ENCODE measurements at regions not wholly inside any gene's neighbourhood (a gene's known extent, or its start where the extent isn't known, plus 50 kb on each side); places are given as distances from the start of the nearest gene placed in this dataset.

- DNase-seq (ENCODE audit: low read depth in 1 of 2, low spot score in 2 of 2), result no peak
- Histone ChIP-seq H3K36me3 (no peaks in the 10 kb centered on the region), H3K4me1 (replicated peaks) (no peaks in the 10 kb centered on the region), H3K9me3 (replicated peaks) (no peaks in the 10 kb centered on the region), H3K4me3 (no peak overlapping the region), H3K27ac (no peak overlapping the region), H3K27me3 (replicated peaks) (no peaks in the 10 kb centered on the region)
Observed at GRCh38 chrX:131763674-131764073, 219.8 kb downstream of the OR13H1 start.

GRCh38 chrX:131764216-131764615 lies 220.3 kb downstream of the OR13H1 start:
- no peak overlapping the region for H3K27ac ChIP-seq
- DNase-seq (ENCODE audit: low read depth in 1 of 2, low spot score in 2 of 2), result no peak

GRCh38 chrX:131778269-131779218 lies 234.7 kb downstream of the OR13H1 start:
- H3K4me1 ChIP-seq (replicated peaks), result no peaks in the 10 kb centered on the region

More at GRCh38 chrX:131764216-131764615, 220.3 kb downstream of the OR13H1 start:
- H3K4me3 ChIP-seq, result no peak overlapping the region
- no peaks in the 10 kb centered on the region for H3K27me3 ChIP-seq (replicated peaks)
- no peaks in the 10 kb centered on the region for H3K9me3 ChIP-seq (replicated peaks)
- H3K36me3 ChIP-seq, result no peaks in the 10 kb centered on the region
- no peaks in the 10 kb centered on the region for H3K4me1 ChIP-seq (replicated peaks)

GRCh38 chrX:131779306-131779705 lies 235.4 kb downstream of the OR13H1 start:
- Histone ChIP-seq H3K36me3 (no peaks in the 10 kb centered on the region), H3K4me1 (replicated peaks) (no peaks in the 10 kb centered on the region), H3K9me3 (replicated peaks) (no peaks in the 10 kb centered on the region), H3K27ac (no peak overlapping the region), H3K4me3 (no peak overlapping the region), H3K27me3 (replicated peaks) (no peaks in the 10 kb centered on the region)
- DNase-seq (ENCODE audit: low read depth in 1 of 2, low spot score in 2 of 2), result no peak

More at GRCh38 chrX:131778269-131779218, 234.7 kb downstream of the OR13H1 start:
- H3K4me3 ChIP-seq, result no peak overlapping the region
- no peaks in the 10 kb centered on the region for H3K27me3 ChIP-seq (replicated peaks)
- H3K9me3 ChIP-seq (replicated peaks), result no peaks in the 10 kb centered on the region
- no peak overlapping the region for H3K27ac ChIP-seq
- no peak for DNase-seq (ENCODE audit: low read depth in 1 of 2, low spot score in 2 of 2)
- no peaks in the 10 kb centered on the region for H3K36me3 ChIP-seq

GRCh38 chrX:131779741-131780140 lies 235.9 kb downstream of the OR13H1 start:
- H3K27me3 ChIP-seq (replicated peaks), result no peaks in the 10 kb centered on the region
- no peak overlapping the region for H3K4me3 ChIP-seq
- no peaks in the 10 kb centered on the region for H3K4me1 ChIP-seq (replicated peaks)
- H3K9me3 ChIP-seq (replicated peaks), result no peaks in the 10 kb centered on the region
- no peak for DNase-seq (ENCODE audit: low read depth in 1 of 2, low spot score in 2 of 2)
- no peaks in the 10 kb centered on the region for H3K36me3 ChIP-seq
- no peak overlapping the region for H3K27ac ChIP-seq

- no peak overlapping the region for H3K27ac ChIP-seq
- H3K36me3 ChIP-seq, result no peaks in the 10 kb centered on the region
- no peak for DNase-seq (ENCODE audit: low read depth in 1 of 2, low spot score in 2 of 2)
- H3K4me3 ChIP-seq, result no peak overlapping the region
- no peaks in the 10 kb centered on the region for H3K9me3 ChIP-seq (replicated peaks)
- H3K27me3 ChIP-seq (replicated peaks), result no peaks in the 10 kb centered on the region
- H3K4me1 ChIP-seq (replicated peaks), result no peaks in the 10 kb centered on the region
Observed at GRCh38 chrX:131782646-131783045, 238.8 kb downstream of the OR13H1 start.

- Histone ChIP-seq H3K4me3 (no peak overlapping the region), H3K27ac (no peak overlapping the region), H3K36me3 (no peaks in the 10 kb centered on the region), H3K27me3 (replicated peaks) (no peaks in the 10 kb centered on the region), H3K9me3 (replicated peaks) (no peaks in the 10 kb centered on the region), H3K4me1 (replicated peaks) (no peaks in the 10 kb centered on the region)
- no peak for DNase-seq (ENCODE audit: low read depth in 1 of 2, low spot score in 2 of 2)
Observed at GRCh38 chrX:131783555-131784308, 239.4 kb upstream of the STK26 start.

- H3K9me3 ChIP-seq (replicated peaks), result no peaks in the 10 kb centered on the region
- no peak overlapping the region for H3K27ac ChIP-seq
- DNase-seq (ENCODE audit: low read depth in 1 of 2, low spot score in 2 of 2), result no peak
- H3K36me3 ChIP-seq, result peaks cover 4% of the 10 kb centered on the region; the same call in 1 of the 2 replicates
- H3K27me3 ChIP-seq (replicated peaks), result no peaks in the 10 kb centered on the region
- peaks cover 17% of the 10 kb centered on the region for H3K4me1 ChIP-seq (replicated peaks)
- H3K4me3 ChIP-seq, result no peak overlapping the region
Observed at GRCh38 chrX:131789664-131790063, 233.4 kb upstream of the STK26 start.

- peaks cover 17% of the 10 kb centered on the region for H3K4me1 ChIP-seq (replicated peaks)
- no peaks in the 10 kb centered on the region for H3K9me3 ChIP-seq (replicated peaks)
- H3K36me3 ChIP-seq, result peaks cover 4% of the 10 kb centered on the region; the same call in 1 of the 2 replicates
- no peaks in the 10 kb centered on the region for H3K27me3 ChIP-seq (replicated peaks)
- H3K4me3 ChIP-seq, result peak overlapping the region; percentile 33
- no peak for DNase-seq (ENCODE audit: low read depth in 1 of 2, low spot score in 2 of 2)
- peak overlapping the region; percentile 57 for H3K27ac ChIP-seq
Observed at GRCh38 chrX:131791608-131792355, 231.3 kb upstream of the STK26 start.

- Histone ChIP-seq H3K4me1 (replicated peaks) (peaks cover 17% of the 10 kb centered on the region), H3K27ac (peak overlapping the region; percentile 70), H3K9me3 (replicated peaks) (no peaks in the 10 kb centered on the region), H3K4me3 (peak overlapping the region; percentile 33), H3K27me3 (replicated peaks) (no peaks in the 10 kb centered on the region), H3K36me3 (peaks cover 4% of the 10 kb centered on the region; the same call in 1 of the 2 replicates)
- peak; percentile 87 to 88 for DNase-seq (ENCODE audit: low read depth in 1 of 2, low spot score in 2 of 2)
Observed at GRCh38 chrX:131792356-131792749, 230.7 kb upstream of the STK26 start.

- Histone ChIP-seq H3K4me1 (replicated peaks) (peaks cover 17% of the 10 kb centered on the region), H3K36me3 (peaks cover 4% of the 10 kb centered on the region; the same call in 1 of the 2 replicates), H3K9me3 (replicated peaks) (no peaks in the 10 kb centered on the region), H3K27ac (peak overlapping the region; percentile 70), H3K4me3 (peak overlapping the region; percentile 33), H3K27me3 (replicated peaks) (no peaks in the 10 kb centered on the region)
- peak; percentile 87 to 88 for DNase-seq (ENCODE audit: low read depth in 1 of 2, low spot score in 2 of 2)
Observed at GRCh38 chrX:131792789-131793462, 230.2 kb upstream of the STK26 start.

GRCh38 chrX:131795442-131796229 lies 227.5 kb upstream of the STK26 start:
- Histone ChIP-seq H3K4me1 (replicated peaks) (peaks cover 17% of the 10 kb centered on the region), H3K9me3 (replicated peaks) (no peaks in the 10 kb centered on the region), H3K4me3 (no peak overlapping the region)

More at GRCh38 chrX:131795442-131796229, 227.5 kb upstream of the STK26 start:
- Histone ChIP-seq H3K36me3 (peaks cover 4% of the 10 kb centered on the region; the same call in 1 of the 2 replicates), H3K27me3 (replicated peaks) (no peaks in the 10 kb centered on the region), H3K27ac (no peak overlapping the region)
- DNase-seq (ENCODE audit: low read depth in 1 of 2, low spot score in 2 of 2), result no peak
